MM.1S (cell line): ENCODE measurements at regions not wholly inside any gene's neighbourhood (a gene's known extent, or its start where the extent isn't known, plus 50 kb on each side); places are given as distances from the start of the nearest gene placed in this dataset.
"Not testable (repeated sequence)": the region's sequence is repeated elsewhere in the genome, so short reads cannot be mapped to it uniquely, and the experiment has no call there.

Experiments
- EZH2 ChIP-seq: fragments of 300-600 bp; sonication (generic); optimal IDR thresholded peaks from 2 replicates; pipeline ENCODE3; 2017; ENCODE audit warnings: low read depth, mild to moderate bottlenecking, antibody characterized with exemption, low read length, mixed read lengths
- TF ChIP-seq, protein P1 (sequence below): fragments of 300-600 bp; sonication (generic); IDR thresholded peaks from 2 replicates; pipeline ENCODE4 v1.5.1; 2016; ENCODE audit warnings: antibody characterized with exemption, low read length, mixed read lengths

DNA sequence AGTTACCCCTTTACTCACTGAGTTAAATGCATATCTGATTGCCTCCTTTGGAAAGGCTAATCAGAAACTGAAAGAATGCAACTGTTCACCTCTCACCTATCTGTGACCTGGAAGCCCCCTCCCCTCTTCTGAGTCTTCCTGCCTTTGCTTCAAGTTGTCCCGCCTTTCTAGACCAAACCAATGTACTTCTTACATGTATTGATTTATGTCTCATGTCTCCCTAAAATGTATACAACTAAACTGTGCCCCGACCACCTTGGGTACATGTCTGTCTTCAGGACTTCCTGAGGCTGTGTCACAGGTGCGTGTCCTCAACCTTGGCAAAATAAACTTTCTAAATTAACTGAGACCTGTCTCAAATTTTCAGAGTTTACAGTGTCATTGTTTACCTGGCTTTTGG, 1167.2 kb downstream of the TAF11L14 start:
- TF ChIP-seq, protein P1, sequence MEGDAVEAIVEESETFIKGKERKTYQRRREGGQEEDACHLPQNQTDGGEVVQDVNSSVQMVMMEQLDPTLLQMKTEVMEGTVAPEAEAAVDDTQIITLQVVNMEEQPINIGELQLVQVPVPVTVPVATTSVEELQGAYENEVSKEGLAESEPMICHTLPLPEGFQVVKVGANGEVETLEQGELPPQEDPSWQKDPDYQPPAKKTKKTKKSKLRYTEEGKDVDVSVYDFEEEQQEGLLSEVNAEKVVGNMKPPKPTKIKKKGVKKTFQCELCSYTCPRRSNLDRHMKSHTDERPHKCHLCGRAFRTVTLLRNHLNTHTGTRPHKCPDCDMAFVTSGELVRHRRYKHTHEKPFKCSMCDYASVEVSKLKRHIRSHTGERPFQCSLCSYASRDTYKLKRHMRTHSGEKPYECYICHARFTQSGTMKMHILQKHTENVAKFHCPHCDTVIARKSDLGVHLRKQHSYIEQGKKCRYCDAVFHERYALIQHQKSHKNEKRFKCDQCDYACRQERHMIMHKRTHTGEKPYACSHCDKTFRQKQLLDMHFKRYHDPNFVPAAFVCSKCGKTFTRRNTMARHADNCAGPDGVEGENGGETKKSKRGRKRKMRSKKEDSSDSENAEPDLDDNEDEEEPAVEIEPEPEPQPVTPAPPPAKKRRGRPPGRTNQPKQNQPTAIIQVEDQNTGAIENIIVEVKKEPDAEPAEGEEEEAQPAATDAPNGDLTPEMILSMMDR, result not testable (repeated sequence)
- TF ChIP-seq EZH2, result not testable (repeated sequence)
